Dermis blood vessel endothelial cell (primary cell): ENCODE measurements at regions not wholly inside any gene's neighbourhood (a gene's known extent, or its start where the extent isn't known, plus 50 kb on each side); places are given as distances from the start of the nearest gene placed in this dataset.
"Not testable (repeated sequence)": the region's sequence is repeated elsewhere in the genome, so short reads cannot be mapped to it uniquely, and the experiment has no call there.

Source experiments
- DNase-seq: peaks from one replicate; pipeline ENCODE4 v3.0.0; 2010

DNA sequence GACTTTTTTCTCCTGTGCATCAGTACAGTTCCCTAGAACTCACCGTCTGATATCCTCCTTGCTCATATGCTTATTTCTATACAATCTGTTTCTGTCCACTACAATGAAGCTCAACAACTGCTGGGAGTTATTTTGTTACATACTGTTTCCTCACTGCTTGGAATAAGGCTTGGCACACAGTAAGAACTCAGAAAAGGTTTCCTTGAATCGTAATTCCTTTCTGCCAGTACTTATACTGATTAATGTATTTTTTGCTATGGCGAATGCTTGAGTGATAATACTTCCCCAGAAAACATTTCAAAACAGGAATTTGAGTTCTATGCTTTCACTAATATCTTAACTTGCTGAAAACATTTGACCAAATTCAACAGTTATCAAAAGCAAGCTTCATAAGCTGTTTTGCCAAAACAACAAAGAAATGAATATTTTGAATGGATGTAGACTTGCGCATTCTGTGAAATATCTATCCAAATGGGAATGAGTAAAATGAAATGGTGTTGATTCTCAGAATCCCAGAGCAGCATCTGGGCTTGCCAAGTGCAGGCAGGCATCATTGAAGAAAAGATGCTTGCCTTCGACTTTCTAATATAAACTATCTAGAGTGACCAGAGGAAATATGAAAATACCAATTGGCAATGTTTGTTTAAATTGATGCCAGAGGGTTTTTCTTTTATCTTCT, 286.3 kb downstream of the RAP2B start:
- no peak for DNase-seq

DNA sequence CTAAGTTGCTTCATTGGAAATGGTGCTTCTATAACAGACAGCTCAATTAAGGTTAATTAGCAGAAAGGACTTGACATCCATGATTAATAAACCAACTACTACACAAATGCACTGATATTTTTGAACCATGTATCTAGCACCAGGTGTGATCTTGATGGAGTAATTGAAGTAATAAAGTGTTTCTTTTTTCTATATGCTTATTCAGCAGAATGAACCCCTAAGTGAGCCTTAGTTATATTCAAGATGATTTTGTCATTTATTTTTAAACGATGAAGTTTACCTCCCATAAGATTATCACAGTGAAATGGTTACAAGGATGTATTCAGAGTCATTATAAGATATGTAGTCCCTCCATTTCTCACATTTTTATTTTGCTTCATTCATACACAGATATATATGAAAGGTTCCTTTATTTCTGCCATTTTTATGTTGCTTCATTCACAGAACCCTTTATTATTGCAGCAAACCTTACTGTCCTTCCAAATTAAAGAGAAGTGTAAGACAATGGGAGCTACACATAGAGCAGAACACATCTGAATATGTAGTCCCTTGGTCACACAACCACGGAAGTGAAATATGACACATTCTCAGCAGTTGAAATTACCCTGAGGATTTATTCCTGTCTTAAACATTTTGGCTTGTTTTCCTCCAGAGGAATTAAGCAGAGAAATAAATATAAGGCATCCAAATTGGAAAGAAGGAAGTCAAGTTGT, 295.0 kb downstream of the RAP2B start:
- DNase-seq: no peak

DNA sequence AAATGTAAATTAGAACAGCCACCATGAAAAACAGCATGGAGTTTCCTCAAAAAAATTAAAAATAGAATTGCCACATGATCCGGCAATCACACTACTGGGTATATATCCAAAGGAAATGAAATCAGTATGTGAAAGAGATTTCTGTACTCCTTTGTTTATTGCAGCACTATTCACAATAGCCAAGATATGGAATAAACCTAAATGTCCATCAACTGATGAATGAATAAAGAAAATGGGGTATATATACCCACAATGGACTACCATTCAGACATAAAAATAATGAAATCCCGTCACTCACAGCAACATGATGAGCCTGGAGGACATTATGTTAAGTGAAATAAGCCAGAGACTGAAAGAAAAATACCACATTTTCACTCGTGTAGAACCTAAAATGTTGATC, 296.9 kb downstream of the RAP2B start:
- no peak for DNase-seq

DNA sequence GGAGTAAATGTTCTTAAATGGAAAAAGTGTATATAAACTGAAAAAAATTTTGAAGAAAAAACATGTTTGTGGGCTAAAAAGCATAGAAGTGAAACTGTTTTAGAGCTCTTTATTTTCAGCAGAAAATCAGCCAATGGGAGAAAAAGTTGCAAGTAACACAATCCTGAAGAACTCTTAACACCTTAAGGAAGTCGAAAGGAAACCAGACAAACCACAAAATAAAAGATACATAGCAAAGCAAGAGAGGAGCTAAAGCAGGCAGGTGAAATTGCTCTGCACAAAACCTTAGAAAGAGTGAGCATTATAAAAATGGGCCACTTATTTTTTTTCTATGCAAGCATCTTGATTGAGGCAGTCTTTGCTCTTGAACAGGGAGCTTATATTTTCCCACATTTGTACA, 300.5 kb downstream of the RAP2B start:
- DNase-seq: no peak

DNA sequence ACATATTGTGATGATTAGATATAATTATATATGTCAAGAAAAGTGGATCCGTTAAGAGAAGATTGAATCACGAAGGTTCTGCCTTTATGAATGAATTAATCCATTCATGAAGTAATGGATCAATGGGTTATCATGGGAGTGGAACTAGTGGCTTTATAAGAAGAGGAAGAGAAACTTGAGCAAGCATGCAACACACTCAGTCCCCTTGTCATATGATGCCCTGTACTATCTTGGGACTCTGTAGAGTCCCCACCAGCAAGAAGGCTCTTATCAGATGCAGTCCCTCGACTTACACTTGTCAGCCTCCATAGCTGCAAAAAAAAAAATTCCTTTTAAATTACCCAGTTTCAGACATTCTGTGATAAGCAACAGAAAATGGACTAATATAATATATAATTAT, 301.9 kb downstream of the RAP2B start:
- DNase-seq: no peak

DNA sequence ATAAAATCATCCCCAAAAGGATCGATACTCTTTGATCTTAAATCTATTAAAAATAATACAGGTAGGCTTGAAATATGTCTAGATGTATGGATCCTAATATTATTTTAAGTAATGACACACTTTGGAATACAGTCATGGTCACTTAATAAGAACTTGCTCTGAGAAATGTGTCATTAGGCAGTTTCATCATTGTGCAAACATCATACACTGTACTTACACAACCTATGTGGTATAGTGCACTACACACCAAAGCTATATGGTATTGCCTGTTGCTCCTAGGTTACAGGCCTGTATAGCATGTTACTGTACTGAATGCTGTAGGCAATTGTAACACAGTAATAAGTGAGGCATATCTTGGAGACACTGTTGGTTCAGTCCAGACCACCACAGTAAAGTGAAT, 307.1 kb downstream of the RAP2B start:
- no peak for DNase-seq

DNA sequence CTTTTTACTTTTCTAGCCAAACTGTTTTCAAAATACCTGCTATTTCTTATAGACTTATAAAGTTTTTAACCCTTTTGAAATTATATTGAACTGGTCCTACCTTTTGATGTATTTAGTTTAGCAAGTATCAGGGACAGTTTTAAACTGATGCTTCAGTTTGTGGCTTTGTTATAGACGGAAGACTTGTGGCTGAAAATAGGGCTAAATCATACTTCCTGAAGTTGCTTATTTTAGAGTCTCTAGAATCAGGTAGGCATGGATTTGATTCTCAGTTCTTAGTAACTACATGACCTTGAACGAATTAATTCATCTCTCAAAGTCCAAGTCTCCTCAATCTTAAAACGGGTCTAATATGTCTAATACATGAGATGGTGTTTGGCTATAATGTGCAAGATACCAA, 322.8 kb downstream of the RAP2B start:
- DNase-seq: no peak

DNA sequence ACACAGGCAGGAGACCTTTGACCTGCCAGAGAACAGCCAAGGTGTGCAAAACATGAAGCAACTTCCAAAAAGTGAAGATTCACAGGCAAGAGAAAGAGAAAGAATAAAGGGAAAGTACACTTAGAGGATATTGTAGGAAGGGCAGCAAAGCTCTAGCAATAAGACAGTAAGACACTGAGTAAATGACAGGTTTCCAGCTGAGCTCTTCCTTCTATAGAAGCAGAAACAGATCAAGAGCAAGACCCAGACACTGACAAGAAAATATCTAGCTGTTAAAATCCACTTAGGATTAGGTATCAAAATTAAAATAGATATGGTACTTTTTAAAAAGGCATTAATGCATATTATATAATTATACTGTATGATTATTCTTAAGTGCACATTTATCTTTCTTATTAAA, 333.4 kb downstream of the RAP2B start:
- DNase-seq: no peak

DNA sequence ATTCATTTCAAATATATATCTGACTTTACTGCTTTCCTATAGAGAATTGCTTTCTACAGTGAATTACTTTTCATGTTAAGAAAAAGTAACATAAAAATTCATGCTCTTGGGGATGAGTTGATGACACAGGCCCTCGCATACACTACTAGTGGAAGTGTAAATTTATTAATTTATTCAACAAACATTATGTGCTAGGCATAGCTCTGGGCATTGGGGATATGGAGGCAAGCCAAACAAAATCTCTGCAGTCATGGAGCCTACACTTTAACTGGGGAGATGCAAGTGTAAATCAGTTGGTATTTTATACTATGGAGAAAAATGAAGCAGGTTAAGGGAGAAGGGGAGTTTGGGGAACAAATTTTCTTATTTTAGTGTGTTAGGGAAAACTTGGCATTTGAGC, 340.7 kb downstream of the RAP2B start:
- no peak for DNase-seq

DNA sequence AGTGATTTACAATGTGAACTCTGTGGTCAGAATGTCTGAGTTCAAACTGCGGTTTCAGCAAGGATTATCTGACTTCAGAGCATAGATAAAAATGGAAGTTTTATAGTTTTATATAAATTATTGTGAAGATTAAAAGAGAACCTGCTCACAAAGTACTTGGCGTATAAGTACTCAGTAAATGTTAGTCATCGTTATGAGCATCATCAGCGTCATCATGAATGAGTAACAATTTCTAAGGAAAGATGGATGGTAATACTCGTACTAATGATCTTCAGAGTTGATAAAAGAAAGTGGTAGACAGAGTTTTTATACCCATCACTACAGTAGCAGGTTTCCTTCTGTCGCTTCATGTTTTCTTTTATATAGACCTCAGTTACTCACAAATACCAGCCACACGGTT, 341.8 kb downstream of the RAP2B start:
- no peak for DNase-seq

DNA sequence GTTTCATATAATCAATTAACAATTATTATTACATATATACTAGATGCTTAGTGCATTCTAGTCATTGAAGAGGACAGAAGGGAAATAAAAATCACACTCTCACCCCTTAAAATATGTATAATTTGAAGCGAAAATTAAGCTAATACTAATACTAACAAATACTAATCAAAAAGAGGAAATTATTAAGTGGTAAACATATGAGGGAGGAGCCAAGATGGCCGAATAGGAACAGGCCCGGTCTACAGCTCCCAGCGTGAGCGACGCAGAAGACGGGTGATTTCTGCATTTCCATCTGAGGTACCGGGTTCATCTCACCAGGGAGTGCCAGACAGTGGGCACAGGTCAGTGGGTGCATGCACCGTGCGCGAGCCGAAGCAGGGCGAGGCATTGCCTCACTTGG, 344.2 kb downstream of the RAP2B start:
- DNase-seq: not testable (repeated sequence)

DNA sequence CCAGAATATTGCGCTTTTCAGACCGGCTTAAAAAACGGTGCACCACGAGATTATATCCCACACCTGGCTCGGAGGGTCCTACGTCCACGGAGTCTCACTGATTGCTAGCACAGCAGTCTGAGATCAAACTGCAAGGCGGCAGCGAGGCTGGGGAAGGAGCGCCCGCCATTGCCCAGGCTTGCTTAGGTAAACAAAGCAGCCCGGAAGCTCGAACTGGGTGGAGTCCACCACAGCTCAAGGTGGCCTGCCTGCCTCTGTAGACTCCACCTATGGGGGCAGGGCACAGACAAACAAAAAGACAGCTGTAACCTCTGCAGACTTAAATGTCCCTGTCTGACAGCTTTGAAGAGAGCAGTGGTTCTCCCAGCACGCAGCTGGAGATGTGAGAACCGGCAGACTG, 344.7 kb downstream of the RAP2B start:
- not testable (repeated sequence) for DNase-seq

DNA sequence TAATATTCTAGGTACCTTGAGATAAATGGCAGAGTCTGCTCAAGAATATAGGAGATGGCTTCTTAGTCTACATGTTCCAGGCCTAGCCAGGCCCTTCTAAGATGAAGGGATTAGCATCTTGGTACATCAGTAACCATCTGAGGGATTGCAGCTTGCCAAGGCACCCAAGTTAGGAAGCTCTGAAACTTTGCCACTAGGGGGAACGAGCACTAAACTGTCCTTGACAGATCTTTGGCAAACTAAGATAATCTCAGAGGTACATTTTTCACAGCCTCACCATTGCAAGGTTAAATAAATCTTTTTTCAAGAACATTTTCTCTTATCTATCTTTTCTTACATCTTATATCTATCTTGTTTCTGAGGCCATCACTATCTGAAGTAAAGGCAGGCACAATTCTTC, 351.2 kb downstream of the RAP2B start:
- peak; percentile 41 for DNase-seq

DNA sequence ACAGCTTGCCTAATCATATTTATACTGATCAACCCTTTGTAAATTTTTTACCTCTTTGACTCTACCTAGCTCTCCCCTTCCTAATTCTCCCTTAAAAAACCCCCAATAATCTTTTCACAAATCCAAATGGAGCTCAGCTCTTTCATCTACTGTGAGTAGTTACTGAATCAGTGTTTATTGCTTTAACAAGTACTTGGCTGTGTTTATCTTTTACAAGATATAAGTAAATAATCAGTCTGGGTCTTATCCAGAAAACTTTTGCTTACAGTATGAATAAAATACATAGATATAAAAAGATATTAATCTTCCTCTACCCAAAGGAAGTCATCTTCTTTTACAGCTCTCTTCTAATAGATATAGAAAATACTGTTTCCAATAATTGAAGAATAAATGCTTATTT, 366.4 kb downstream of the RAP2B start:
- DNase-seq: no peak

DNA sequence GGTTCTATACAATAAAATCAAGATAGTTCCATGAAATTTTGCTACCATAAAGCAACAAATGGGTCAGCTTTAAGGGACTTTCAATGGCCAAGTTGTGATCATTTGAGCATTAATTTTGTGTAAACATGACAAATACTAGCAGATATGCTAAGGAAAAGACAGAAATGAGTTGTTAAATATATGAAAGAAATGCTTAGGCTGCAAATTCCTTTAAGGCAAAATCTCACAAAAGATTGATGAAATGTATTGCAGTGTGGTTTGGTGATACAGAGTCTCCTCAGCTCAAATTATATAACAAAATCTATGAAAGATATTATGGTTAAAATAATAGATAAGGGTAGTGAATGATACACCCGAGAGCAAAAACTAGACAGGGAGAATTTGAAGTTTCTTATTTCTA, 377.2 kb downstream of the RAP2B start:
- no peak for DNase-seq

DNA sequence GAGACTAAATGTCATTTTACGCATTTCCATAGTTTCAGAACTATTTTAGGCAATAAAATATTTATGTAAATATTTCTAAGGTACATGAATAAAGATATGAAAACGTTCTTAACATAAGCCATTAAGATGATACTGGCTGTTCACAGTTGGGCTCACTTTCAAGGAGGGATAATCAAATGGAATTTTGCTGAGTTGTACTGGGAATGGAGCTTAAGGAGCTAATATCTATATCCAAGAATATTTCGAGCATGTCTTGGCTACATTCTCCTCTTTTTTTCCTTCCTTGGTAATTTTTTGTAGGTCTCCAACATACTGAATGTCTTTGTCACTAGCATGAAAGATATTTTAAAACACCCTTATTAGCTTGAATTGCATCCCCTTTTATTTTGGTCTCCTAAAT, 383.4 kb downstream of the RAP2B start:
- no peak for DNase-seq

DNA sequence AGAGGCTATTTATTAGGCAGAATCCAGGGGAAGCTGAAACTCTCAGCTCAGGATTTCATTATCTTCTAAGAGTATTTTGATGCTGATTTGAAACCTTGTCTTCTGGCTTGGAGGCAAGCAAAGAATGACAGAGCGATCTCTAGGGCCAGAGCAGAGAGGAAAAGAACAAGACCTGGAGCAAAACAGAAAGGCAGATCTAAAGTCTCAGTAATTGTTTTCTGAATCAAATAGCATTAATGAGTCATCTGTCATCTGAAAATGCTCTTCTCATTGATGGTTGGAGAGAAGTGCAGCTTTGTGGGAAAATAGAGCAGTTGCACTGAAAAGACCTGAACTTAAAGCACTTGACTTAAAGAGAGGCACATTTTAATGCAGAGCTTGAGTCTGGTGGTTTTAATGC, 385.9 kb downstream of the RAP2B start:
- no peak for DNase-seq

DNA sequence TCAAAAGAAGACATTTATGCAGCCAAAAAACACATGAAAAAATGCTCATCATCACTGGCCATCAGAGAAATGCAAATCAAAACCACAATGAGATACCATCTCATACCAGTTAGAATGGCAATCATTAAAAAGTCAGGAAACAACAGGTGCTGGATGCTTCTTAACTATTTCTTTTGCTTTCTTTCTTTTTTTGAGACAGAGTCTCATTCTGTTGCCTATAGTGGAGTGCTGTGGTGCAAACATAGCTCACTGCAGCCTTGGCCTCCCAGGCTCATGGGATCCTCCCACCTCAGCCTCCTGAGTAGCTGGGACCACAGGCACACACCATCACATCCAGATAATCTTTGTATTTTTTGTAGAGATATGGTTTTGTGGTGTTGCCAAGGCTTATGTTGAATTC, 387.7 kb downstream of the RAP2B start:
- not testable (repeated sequence) for DNase-seq

DNA sequence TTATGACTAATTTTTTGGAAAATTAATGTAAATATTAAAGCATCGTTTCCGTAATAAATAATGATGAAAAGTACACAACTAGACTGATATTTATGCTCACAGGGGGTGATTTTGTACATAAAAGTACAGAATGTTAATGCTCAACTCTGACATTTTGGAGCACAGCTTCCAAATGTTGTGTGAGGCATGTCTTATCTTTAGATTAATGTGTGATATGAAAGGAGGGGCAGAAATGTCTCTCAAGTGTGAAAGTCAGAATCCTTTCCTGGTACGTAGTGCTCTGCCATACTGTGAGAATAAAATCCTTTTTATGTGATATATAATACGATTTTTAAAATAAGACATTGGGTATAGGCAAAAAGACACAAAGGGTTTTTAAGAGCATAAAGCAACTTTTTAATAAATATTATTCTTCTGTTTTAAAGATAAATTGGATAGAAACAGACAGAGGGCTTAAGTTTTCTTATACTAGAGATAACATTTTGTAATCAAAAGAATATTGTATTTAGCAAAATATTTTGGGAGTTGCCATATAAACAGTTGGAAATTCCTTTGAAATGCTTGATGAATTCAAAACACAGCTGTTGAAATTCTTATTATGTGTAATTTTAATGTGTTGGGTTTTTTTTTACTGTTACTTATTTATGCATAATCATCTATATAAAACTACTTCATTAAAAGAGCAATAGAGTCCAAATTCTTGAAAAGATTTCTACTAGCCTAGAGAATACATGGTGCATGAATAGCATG, 389.7 kb downstream of the RAP2B start:
- DNase-seq: no peak

DNA sequence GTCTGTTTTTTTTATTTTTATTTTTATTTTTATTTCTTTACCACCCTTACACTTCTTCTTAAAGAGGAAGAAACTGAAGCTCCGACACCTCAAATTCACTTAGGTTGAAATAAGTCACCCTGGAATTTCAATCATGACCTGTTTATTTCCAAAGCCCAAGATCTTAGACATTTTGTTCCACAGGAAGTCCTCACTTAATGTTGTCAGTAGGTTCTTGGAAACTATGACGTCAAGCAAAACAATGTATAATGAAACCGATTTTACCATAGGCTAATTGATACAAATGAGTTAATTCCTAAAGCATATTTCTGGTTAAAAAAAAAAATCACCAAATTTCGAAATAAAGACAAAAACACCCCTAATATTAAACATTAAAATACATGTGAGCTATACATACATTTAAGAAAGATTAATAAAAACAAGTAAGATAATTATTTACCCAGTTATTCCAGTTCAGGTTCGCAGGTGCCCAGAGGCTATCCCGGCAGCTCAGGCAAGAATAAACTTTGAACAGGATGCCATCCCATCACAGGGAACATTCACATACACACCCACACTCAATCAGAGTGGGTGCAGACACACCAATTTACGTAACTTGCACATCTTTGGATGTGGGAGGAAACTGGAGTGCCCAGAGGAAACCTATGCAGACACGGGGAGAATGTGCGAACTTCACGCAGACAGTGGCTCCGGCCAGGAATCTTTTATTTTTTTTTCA, 391.0 kb downstream of the RAP2B start:
- peak; percentile 45 for DNase-seq

DNA sequence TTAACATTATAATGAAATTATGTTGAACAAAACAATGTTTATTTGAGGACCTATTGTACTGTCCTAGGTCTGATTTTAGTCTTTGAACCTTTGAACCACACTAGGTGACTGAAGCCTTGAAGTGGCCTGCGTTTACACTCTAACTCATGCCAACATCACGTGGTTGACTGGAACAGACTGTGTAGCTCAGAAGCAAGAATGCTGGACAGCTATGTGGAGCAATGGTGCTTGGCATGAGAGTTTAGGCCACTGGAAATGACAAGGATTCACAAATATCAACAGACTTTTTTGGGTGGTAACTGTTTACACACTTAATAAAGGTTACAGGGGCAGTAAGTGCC, 391.5 kb downstream of the RAP2B start:
- peak; percentile 2 for DNase-seq

DNA sequence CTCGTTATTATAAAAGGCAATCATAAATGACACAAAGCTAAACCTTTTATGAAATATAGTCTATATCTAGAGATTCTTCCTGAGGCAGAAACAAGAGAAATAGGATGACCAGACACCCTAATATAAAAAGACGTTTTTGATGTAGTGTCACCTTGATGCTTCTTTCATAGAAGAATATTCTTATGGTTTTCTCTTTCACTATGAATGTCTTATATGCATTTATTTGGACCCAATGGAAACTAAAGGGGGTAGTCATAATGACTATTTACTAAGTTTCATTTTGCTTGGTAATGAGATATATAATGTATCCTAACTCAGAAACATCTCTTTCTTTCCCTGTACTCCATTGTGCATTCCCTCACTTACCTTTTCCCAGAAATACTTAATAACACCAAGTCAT, 393.9 kb downstream of the RAP2B start:
- no peak for DNase-seq

DNA sequence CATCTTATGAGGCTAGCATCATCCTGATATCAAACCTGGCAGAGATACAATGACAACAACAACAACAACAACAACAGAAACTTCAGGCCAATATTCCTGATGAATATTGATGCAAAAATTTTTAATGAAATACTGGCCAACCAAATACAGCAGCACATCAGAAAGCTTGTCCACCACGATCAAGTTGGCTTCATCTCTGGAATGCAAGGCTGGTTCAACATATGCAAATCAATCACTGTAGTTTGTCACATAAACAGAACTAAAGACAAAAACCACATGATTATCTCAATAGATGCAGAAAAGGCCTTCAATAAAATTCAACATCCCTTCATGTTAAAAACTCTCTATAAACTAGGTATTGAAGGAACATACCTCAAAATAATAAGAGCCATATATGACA, 397.3 kb downstream of the RAP2B start:
- DNase-seq: not testable (repeated sequence)

DNA sequence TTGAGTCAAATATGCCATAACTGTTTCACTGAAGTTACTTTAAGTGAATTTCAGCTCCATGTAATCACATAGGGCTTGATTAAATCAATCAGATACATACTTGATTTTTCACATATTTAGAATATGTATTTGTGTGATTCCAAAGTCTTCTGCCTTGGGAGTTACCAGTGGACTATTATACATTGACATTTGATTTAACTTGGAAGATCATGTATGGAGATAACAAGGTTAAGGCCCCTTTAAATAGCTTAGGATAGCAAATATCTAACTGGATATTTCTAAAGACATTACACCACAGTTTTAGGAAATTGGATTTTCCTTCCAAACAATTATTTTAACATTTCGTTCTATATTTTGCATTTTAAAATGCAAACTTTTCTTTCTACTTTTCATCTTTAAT, 405.0 kb downstream of the RAP2B start:
- DNase-seq: no peak
